Gastroesophageal sphincter (tissue), 4 donors: ENCODE measurements at regions not wholly inside any gene's neighbourhood (a gene's known extent, or its start where the extent isn't known, plus 50 kb on each side); places are given as distances from the start of the nearest gene placed in this dataset.

Experiments used
- ATAC-seq: fragments of 150-250 bp; one replicate; pipeline ENCODE4 v1.9.1; 2016; ENCODE audit warnings: mild to moderate bottlenecking, moderate library complexity
- H3K27ac ChIP-seq, 4 donors: fragments of 200-600 bp; sonication (generic) in 3 of 4; 1 replicate in 3 of 4; 2 replicates in 1 of 4; pipeline ENCODE4 v1.5.1; 2016 to 2019
- H3K27me3 ChIP-seq: fragments of 200-600 bp; sonication (generic); one replicate; pipeline ENCODE4 v1.5.1; 2019
- H3K36me3 ChIP-seq, 2 donors: fragments of 200-600 bp; sonication (generic); one replicate each; pipeline ENCODE4 v1.5.1; 2019; ENCODE audit warnings: control low read depth in 1 of 2
- H3K4me1 ChIP-seq, 3 donors: fragments of 200-600 bp; sonication (generic); 1 replicate in 2 of 3; 2 replicates in 1 of 3; pipeline ENCODE4 v1.5.1; 2016 to 2019; ENCODE audit warnings: control low read depth in 2 of 3
- H3K4me3 ChIP-seq, 2 donors: fragments of 200-600 bp; sonication (generic); one replicate each; pipeline ENCODE4 v1.5.1; 2019; ENCODE audit warnings: mild to moderate bottlenecking in 1 of 2, moderate library complexity in 1 of 2
- H3K9me3 ChIP-seq, 3 donors: fragments of 200-600 bp; sonication (generic); one replicate each; pipeline ENCODE4 v1.5.1; 2017 to 2019; ENCODE audit warnings: control low read depth in 2 of 3
- CTCF ChIP-seq, 4 experiments: fragments of 200-600 bp in 2 of 4; fragments of 450-650 bp in 2 of 4; sonication (generic) in 1 of 4; IDR thresholded peaks; one replicate each; pipeline ENCODE4 v1.5.1; 2017 to 2019; ENCODE audit warnings: antibody characterized with exemption in 4 of 4, mild to moderate bottlenecking in 2 of 4, moderate library complexity in 2 of 4
- EP300 ChIP-seq: sonication (generic); formaldehyde crosslinking; IDR thresholded peaks from one replicate; pipeline ENCODE4 v1.6.1; 2017; ENCODE audit warnings: antibody characterized with exemption, mild to moderate bottlenecking
- POLR2A ChIP-seq, 2 donors: fragments of 450-650 bp; IDR thresholded peaks; one replicate each; pipeline ENCODE4 v1.6.1; 2017; ENCODE audit warnings: antibody characterized with exemption in 2 of 2, mild to moderate bottlenecking in 2 of 2, moderate library complexity in 1 of 2
- POLR2AphosphoS5 ChIP-seq: sonication (generic); formaldehyde crosslinking; IDR thresholded peaks from one replicate; pipeline ENCODE4 v1.6.1; 2017; ENCODE audit warnings: antibody characterized with exemption
- WGBS, 2 donors: methylation state at CpG; one replicate each; pipeline ENCODE4 v1.1.5; 2018; ENCODE audit warnings: low coverage in 1 of 2; 5-methylcytosine and 5-hydroxymethylcytosine counted together

GRCh38 chr14:89521988-89522387 lies 105.0 kb upstream of the FOXN3 start:
- Histone ChIP-seq H3K9me3 (peaks cover 0 to 20% (median 0%) of the 10 kb centered on the region in 3 donors), H3K27me3 (no peaks in the 10 kb centered on the region), H3K4me1 (no peaks in the 10 kb centered on the region), H3K4me3 (no peak overlapping the region), H3K36me3 (no peaks in the 10 kb centered on the region), H3K27ac (no peak overlapping the region)
- ATAC-seq, result no peak
- TF ChIP-seq EP300 (no peak), CTCF (IDR thresholded peaks at IDR 0.05) (no peak), POLR2AphosphoS5 (no peak), POLR2A (IDR thresholded peaks at IDR 0.05) (no peak)

- no peak overlapping the region for H3K27ac ChIP-seq
- TF ChIP-seq POLR2AphosphoS5, result no peak
- no peak for TF ChIP-seq CTCF (IDR thresholded peaks at IDR 0.05)
- no peak for TF ChIP-seq POLR2A (IDR thresholded peaks at IDR 0.05)
- TF ChIP-seq EP300, result no peak
- no peak overlapping the region for H3K4me3 ChIP-seq
- WGBS, 2 donors, result 84 to 90% methylated on average over 2 to 8 of the region's 10 CpGs
- no peak for ATAC-seq
- H3K4me1 ChIP-seq, result no peaks in the 10 kb centered on the region
- no peaks in the 10 kb centered on the region for H3K27me3 ChIP-seq
- H3K9me3 ChIP-seq, result peaks cover 0 to 9% (median 0%) of the 10 kb centered on the region in 3 donors
- H3K36me3 ChIP-seq, result no peaks in the 10 kb centered on the region
These were observed 102.0 kb upstream of the FOXN3 start for GRCh38 chr14:89519040-89519439.

- no peaks in the 10 kb centered on the region for H3K4me1 ChIP-seq
- H3K27ac ChIP-seq, result no peak overlapping the region
- no peaks in the 10 kb centered on the region for H3K36me3 ChIP-seq
- TF ChIP-seq POLR2A (IDR thresholded peaks at IDR 0.05) (no peak), POLR2AphosphoS5 (no peak), EP300 (no peak), CTCF (IDR thresholded peaks at IDR 0.05) (no peak)
- WGBS, 2 donors, result 94 to 97% methylated on average over 5 of the region's 5 CpGs
- H3K4me3 ChIP-seq, result no peak overlapping the region
- no peaks in the 10 kb centered on the region for H3K9me3 ChIP-seq
- H3K27me3 ChIP-seq, result no peaks in the 10 kb centered on the region
- no peak for ATAC-seq
These were observed 99.1 kb upstream of the FOXN3 start for GRCh38 chr14:89516173-89516572.

GRCh38 chr14:89514601-89515000 lies 97.6 kb upstream of the FOXN3 start:
- TF ChIP-seq CTCF (IDR thresholded peaks at IDR 0.05) (no peak), EP300 (no peak), POLR2A (IDR thresholded peaks at IDR 0.05) (no peak), POLR2AphosphoS5 (no peak)
- no peaks in the 10 kb centered on the region for H3K36me3 ChIP-seq
- H3K9me3 ChIP-seq, result no peaks in the 10 kb centered on the region
- no peaks in the 10 kb centered on the region for H3K27me3 ChIP-seq
- H3K4me1 ChIP-seq, result no peaks in the 10 kb centered on the region
- no peak overlapping the region for H3K4me3 ChIP-seq
- ATAC-seq, result no peak
- 93 to 98% methylated on average over 7 to 10 of the region's 11 CpGs for WGBS, 2 donors
- no peak overlapping the region for H3K27ac ChIP-seq

GRCh38 chr14:89509891-89510290 lies 92.9 kb upstream of the FOXN3 start:
- peaks cover 0 to 11% (median 0%) of the 10 kb centered on the region in 3 donors for H3K4me1 ChIP-seq
- H3K9me3 ChIP-seq, result no peaks in the 10 kb centered on the region
- H3K36me3 ChIP-seq, result no peaks in the 10 kb centered on the region
- no peak overlapping the region for H3K27ac ChIP-seq
- ATAC-seq, result no peak
- TF ChIP-seq CTCF (IDR thresholded peaks at IDR 0.05) (no peak), POLR2A (IDR thresholded peaks at IDR 0.05) (no peak), EP300 (no peak), POLR2AphosphoS5 (no peak)
- no peak overlapping the region for H3K4me3 ChIP-seq
- H3K27me3 ChIP-seq, result no peaks in the 10 kb centered on the region
- WGBS, 2 donors, result 100% methylated on average over 1 of the region's 3 CpGs; no CpG with 5 or more reads in 1 of the 2 donors
